Neural cell (in vitro differentiated cells): ENCODE measurements at regions not wholly inside any gene's neighbourhood (a gene's known extent, or its start where the extent isn't known, plus 50 kb on each side); places are given as distances from the start of the nearest gene placed in this dataset.

Source experiments
- CTCF ChIP-seq: fragments of 450-650 bp; IDR thresholded peaks from 2 replicates; pipeline ENCODE4 v1.5.1; 2014; ENCODE audit warnings: antibody characterized with exemption, mild to moderate bottlenecking, moderate library complexity; ENCODE audit not compliant: poor library complexity, severe bottlenecking
- EP300 ChIP-seq: fragments of 450-650 bp; conservative IDR thresholded peaks from 2 replicates; pipeline ENCODE4 v1.6.1; 2014; ENCODE audit warnings: antibody characterized with exemption, mild to moderate bottlenecking, moderate library complexity; ENCODE audit not compliant: poor library complexity, severe bottlenecking
- EZH2 ChIP-seq: fragments of 200-600, 300-800 bp; shearing (Covaris generic), sonication (generic); IDR thresholded peaks from 2 replicates; pipeline ENCODE4 v1.6.1; 2014; ENCODE audit warnings: antibody characterized with exemption, low read length, borderline replicate concordance, mild to moderate bottlenecking; ENCODE audit not compliant: insufficient read depth, poor library complexity, severe bottlenecking
- MXI1 ChIP-seq: fragments of 450-650 bp; conservative IDR thresholded peaks from 2 replicates; pipeline ENCODE4 v1.6.1; 2014; ENCODE audit warnings: antibody characterized with exemption, mild to moderate bottlenecking; ENCODE audit not compliant: poor library complexity, severe bottlenecking
- POLR2AphosphoS5 ChIP-seq: IDR thresholded peaks from 2 replicates; pipeline ENCODE4 v1.6.1; 2012
- RAD21 ChIP-seq: fragments of 450-650 bp; conservative IDR thresholded peaks from 2 replicates; pipeline ENCODE4 v1.6.1; 2014; ENCODE audit warnings: antibody characterized with exemption, mild to moderate bottlenecking, moderate library complexity
- TAF1 ChIP-seq: IDR thresholded peaks from 2 replicates; pipeline ENCODE4 v1.6.1; 2012; ENCODE audit warnings: low read depth
- TF ChIP-seq, protein P1 (sequence below): IDR thresholded peaks from 2 replicates; pipeline ENCODE4 v1.6.1; 2012; ENCODE audit warnings: borderline replicate concordance

DNA sequence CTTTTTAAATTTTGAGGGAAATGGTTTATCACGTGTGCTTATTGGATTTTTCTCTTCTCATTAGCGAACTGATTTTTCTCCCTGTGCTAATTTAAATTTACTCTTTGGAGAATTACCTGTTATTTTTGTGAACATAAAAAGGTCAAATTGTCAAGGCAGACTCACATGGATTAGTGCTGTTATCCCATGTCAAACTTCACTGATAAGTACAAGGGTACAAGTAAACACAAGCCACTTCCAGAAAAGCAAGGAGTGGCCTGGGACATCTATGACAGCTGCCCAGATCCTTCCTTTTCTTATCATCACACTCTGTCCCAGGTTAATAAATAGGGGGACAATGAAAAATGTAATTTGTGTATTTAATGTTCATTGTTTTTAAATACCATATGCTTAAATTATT is 901.2 kb downstream of the LTN1 start:
- no peak for TF ChIP-seq CTCF
- TF ChIP-seq, protein P1, sequence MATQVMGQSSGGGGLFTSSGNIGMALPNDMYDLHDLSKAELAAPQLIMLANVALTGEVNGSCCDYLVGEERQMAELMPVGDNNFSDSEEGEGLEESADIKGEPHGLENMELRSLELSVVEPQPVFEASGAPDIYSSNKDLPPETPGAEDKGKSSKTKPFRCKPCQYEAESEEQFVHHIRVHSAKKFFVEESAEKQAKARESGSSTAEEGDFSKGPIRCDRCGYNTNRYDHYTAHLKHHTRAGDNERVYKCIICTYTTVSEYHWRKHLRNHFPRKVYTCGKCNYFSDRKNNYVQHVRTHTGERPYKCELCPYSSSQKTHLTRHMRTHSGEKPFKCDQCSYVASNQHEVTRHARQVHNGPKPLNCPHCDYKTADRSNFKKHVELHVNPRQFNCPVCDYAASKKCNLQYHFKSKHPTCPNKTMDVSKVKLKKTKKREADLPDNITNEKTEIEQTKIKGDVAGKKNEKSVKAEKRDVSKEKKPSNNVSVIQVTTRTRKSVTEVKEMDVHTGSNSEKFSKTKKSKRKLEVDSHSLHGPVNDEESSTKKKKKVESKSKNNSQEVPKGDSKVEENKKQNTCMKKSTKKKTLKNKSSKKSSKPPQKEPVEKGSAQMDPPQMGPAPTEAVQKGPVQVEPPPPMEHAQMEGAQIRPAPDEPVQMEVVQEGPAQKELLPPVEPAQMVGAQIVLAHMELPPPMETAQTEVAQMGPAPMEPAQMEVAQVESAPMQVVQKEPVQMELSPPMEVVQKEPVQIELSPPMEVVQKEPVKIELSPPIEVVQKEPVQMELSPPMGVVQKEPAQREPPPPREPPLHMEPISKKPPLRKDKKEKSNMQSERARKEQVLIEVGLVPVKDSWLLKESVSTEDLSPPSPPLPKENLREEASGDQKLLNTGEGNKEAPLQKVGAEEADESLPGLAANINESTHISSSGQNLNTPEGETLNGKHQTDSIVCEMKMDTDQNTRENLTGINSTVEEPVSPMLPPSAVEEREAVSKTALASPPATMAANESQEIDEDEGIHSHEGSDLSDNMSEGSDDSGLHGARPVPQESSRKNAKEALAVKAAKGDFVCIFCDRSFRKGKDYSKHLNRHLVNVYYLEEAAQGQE = no peak
- TF ChIP-seq POLR2AphosphoS5 = no peak
- TF ChIP-seq EZH2 = no peak
- TF ChIP-seq EP300 = no peak
- no peak for TF ChIP-seq TAF1
- TF ChIP-seq RAD21 = no peak
- TF ChIP-seq MXI1 = no peak
